ENCODE measurements at regions not wholly inside any gene's neighbourhood (a gene's known extent, or its start where the extent isn't known, plus 50 kb on each side); places are given as distances from the start of the nearest gene placed in this dataset.

GRCh38 chr15:62966294-62967078, 76.1 kb upstream of the TPM1 start:
- DNase-seq (ENCODE audit: unreplicated experiment), result no peak
- H3K36me3 Mint-ChIP-seq (ENCODE audit: insufficient read depth, unreplicated experiment), result peaks cover 4% of the 10 kb centered on the region
- peaks cover 7% of the 10 kb centered on the region for H3K4me1 Mint-ChIP-seq (ENCODE audit: insufficient read depth, unreplicated experiment)
- no TSS peak for BruUV-seq (replicated peaks)
- intact Hi-C loops (cut with micrococcal nuclease), result no loop called here
- TF ChIP-seq CTCF (IDR thresholded peaks at IDR 0.05; ENCODE audit: unreplicated experiment), result no peak
- no peak overlapping the region for H3K4me3 Mint-ChIP-seq (ENCODE audit: unreplicated experiment)
- H3K9me3 Mint-ChIP-seq (ENCODE audit: unreplicated experiment), result no peaks in the 10 kb centered on the region
- H3K27ac Mint-ChIP-seq (ENCODE audit: low read depth, unreplicated experiment), result no peak overlapping the region
- CTCF ChIA-PET, result interaction anchor here (0.6 to 0.7 kb wide), 2 partner anchors 14 to 38 kb away, joined by 3 read pairs; no protein-coding TSS in a partner anchor
- POLR2A ChIA-PET, result no interaction called here
- no peaks in the 10 kb centered on the region for H3K27me3 Mint-ChIP-seq (ENCODE audit: insufficient read depth, unreplicated experiment)

- intact Hi-C loops (cut with micrococcal nuclease), result no loop called here
- POLR2A ChIA-PET, result no interaction called here
- peaks cover 4% of the 10 kb centered on the region for H3K36me3 Mint-ChIP-seq (ENCODE audit: insufficient read depth, unreplicated experiment)
- DNase-seq (ENCODE audit: unreplicated experiment), result no peak
- BruUV-seq (replicated peaks), result no TSS peak
- H3K27ac Mint-ChIP-seq (ENCODE audit: low read depth, unreplicated experiment), result no peak overlapping the region
- no peaks in the 10 kb centered on the region for H3K27me3 Mint-ChIP-seq (ENCODE audit: insufficient read depth, unreplicated experiment)
- CTCF ChIA-PET, result no interaction called here
- H3K4me1 Mint-ChIP-seq (ENCODE audit: insufficient read depth, unreplicated experiment), result peaks cover 15% of the 10 kb centered on the region
- no peak for TF ChIP-seq CTCF (IDR thresholded peaks at IDR 0.05; ENCODE audit: unreplicated experiment)
- H3K9me3 Mint-ChIP-seq (ENCODE audit: unreplicated experiment), result no peaks in the 10 kb centered on the region
- H3K4me3 Mint-ChIP-seq (ENCODE audit: unreplicated experiment), result no peak overlapping the region
Observed at GRCh38 chr15:62968699-62969098, 73.8 kb upstream of the TPM1 start.

- no TSS peak for BruUV-seq (replicated peaks)
- intact Hi-C loops (cut with micrococcal nuclease), result no loop called here
- ChIA-PET POLR2A (no interaction called here), CTCF (no interaction called here)
- Mint-ChIP-seq H3K27ac (ENCODE audit: low read depth, unreplicated experiment) (no peak overlapping the region), H3K9me3 (ENCODE audit: unreplicated experiment) (no peaks in the 10 kb centered on the region), H3K4me1 (ENCODE audit: insufficient read depth, unreplicated experiment) (peaks cover 15% of the 10 kb centered on the region), H3K4me3 (ENCODE audit: unreplicated experiment) (no peak overlapping the region), H3K36me3 (ENCODE audit: insufficient read depth, unreplicated experiment) (peaks cover 4% of the 10 kb centered on the region), H3K27me3 (ENCODE audit: insufficient read depth, unreplicated experiment) (no peaks in the 10 kb centered on the region)
- TF ChIP-seq CTCF (IDR thresholded peaks at IDR 0.05; ENCODE audit: unreplicated experiment), result no peak
- DNase-seq (ENCODE audit: unreplicated experiment), result peak; percentile 52
Observed at GRCh38 chr15:62969442-62970089, 73.0 kb upstream of the TPM1 start.

GRCh38 chr15:62972814-62973213, 69.7 kb upstream of the TPM1 start:
- Mint-ChIP-seq H3K36me3 (ENCODE audit: insufficient read depth, unreplicated experiment) (peaks cover 4% of the 10 kb centered on the region), H3K4me1 (ENCODE audit: insufficient read depth, unreplicated experiment) (peaks cover 20% of the 10 kb centered on the region), H3K27me3 (ENCODE audit: insufficient read depth, unreplicated experiment) (no peaks in the 10 kb centered on the region), H3K4me3 (ENCODE audit: unreplicated experiment) (no peak overlapping the region), H3K9me3 (ENCODE audit: unreplicated experiment) (no peaks in the 10 kb centered on the region), H3K27ac (ENCODE audit: low read depth, unreplicated experiment) (no peak overlapping the region)
- peak; percentile 93 for DNase-seq (ENCODE audit: unreplicated experiment)
- BruUV-seq (replicated peaks), result no TSS peak
- ChIA-PET CTCF (interaction anchor here (0.7 to 0.8 kb wide), 2 partner anchors 11 to 45 kb away, joined by 3 to 4 read pairs; no protein-coding TSS in a partner anchor), POLR2A (interaction anchor here (0.6 to 0.7 kb wide), 2 partner anchors 111 to 261 kb away, joined by 3 to 4 read pairs; no protein-coding TSS in a partner anchor)
- intact Hi-C loops (cut with micrococcal nuclease), result no loop called here
- TF ChIP-seq CTCF (IDR thresholded peaks at IDR 0.05; ENCODE audit: unreplicated experiment), result no peak
